ENCODE measurements at regions not wholly inside any gene's neighbourhood (a gene's known extent, or its start where the extent isn't known, plus 50 kb on each side); places are given as distances from the start of the nearest gene placed in this dataset.

DNA sequence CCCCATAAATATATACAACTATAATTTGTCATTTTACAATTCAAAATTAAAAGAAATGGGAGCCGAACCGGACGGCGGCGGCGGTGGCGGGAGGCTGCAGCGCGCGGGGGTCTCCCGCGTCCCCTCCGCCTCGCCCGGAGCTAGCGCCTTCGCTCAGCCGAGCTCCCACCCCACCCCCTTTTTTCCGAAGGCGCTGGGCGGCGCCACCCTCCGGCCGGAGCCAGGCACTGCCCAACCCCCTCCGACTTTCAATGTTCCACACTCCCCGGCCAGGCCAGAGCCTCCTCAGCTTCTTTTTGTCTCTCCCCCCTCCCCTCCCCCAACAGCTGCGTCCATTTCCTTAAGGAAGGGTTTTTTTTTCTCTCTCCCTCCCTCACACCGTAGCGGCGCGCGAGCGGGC is 214.1 kb upstream of the GEMIN8 start:
- TF ChIP-seq CTCF (conservative IDR thresholded peaks at IDR 0.05) = peak; percentile 33; the same call in 2 of the 3 replicates
- DNase-seq = peak; percentile 68
- Histone ChIP-seq H3K27me3 (ENCODE audit: insufficient read depth, low read length) (no peaks in the 10 kb centered on the region), H3K79me2 (ENCODE audit: insufficient read depth, low read length) (no peaks in the 10 kb centered on the region), H4K20me1 (ENCODE audit: control insufficient read depth, insufficient read depth, insufficient read length) (no peaks in the 10 kb centered on the region), H3K4me1 (ENCODE audit: insufficient read depth, low read length) (no peaks in the 10 kb centered on the region), H4K5ac (ENCODE audit: insufficient read length, low read depth, low read length) (no peak overlapping the region), H3K4me2 (ENCODE audit: insufficient read depth, insufficient read length, low read length) (no peak overlapping the region), H2BK5ac (ENCODE audit: insufficient read length, low read length) (no peak overlapping the region), H3T11ph (ENCODE audit: low read length) (no peak overlapping the region), H3K9me3 (ENCODE audit: control insufficient read depth, low read depth, low read length) (peaks cover 6% of the 10 kb centered on the region), H2BK120ac (ENCODE audit: low read depth, low read length, poor library complexity, severe bottlenecking) (no peak overlapping the region), H3K18ac (ENCODE audit: insufficient read length, low read depth, low read length) (no peak overlapping the region), H3K23ac (ENCODE audit: insufficient read length, low read depth, low read length) (no peak overlapping the region), H4K8ac (replicated peaks; ENCODE audit: insufficient read length, low read depth, low read length) (no peak overlapping the region), H3K56ac (ENCODE audit: insufficient read length, low read depth, low read length) (no peak overlapping the region), H3K23me2 (ENCODE audit: insufficient read length, low read depth, low read length, poor library complexity, severe bottlenecking) (no peaks in the 10 kb centered on the region), H2AFZ (ENCODE audit: low read length) (no peak overlapping the region), H2AK5ac (ENCODE audit: insufficient read length, low read length) (no peak overlapping the region), H4K91ac (ENCODE audit: insufficient read length, low read depth, low read length) (no peak overlapping the region), H2BK15ac (ENCODE audit: low read depth, low read length) (no peak overlapping the region), H3K79me1 (ENCODE audit: insufficient read depth, low read depth, low read length, poor library complexity, severe bottlenecking) (no peaks in the 10 kb centered on the region), H3K27ac (ENCODE audit: insufficient read length, low read depth, low read length) (no peak overlapping the region), H2BK12ac (ENCODE audit: insufficient read length, low read depth, low read length) (no peak overlapping the region), H2BK20ac (ENCODE audit: low read depth, low read length, poor library complexity, severe bottlenecking) (no peak overlapping the region), H3K14ac (ENCODE audit: insufficient read depth, low read length) (no peak overlapping the region), H3K4ac (ENCODE audit: low read depth, low read length) (no peak overlapping the region), H3K9ac (ENCODE audit: extremely low read depth, insufficient read length, low read length) (no peak overlapping the region)
- peak overlapping the region in 1 of 2 experiments; percentile 8; a peak in 1 of 5 replicates for H3K4me3 Mint-ChIP-seq
- no peaks in the 10 kb centered on the region for H3K4me1 Mint-ChIP-seq
- no CpG with 5 or more reads among the region's 33 CpGs for WGBS (ENCODE audit: extremely low coverage, insufficient read length, low lambda C conversion rate)
- no peaks in the 10 kb centered on the region; the same call in 1 of the 2 replicates for H3K27me3 Mint-ChIP-seq (ENCODE audit: low read depth)
- peaks cover 53 to 64% of the 10 kb centered on the region in 2 experiments for H3K9me3 Mint-ChIP-seq
- H3K27ac Mint-ChIP-seq = no peak overlapping the region
- peaks cover 0 to 3% (median 0%) of the 10 kb centered on the region in 3 experiments; a peak in 2 of 7 replicates for H3K36me3 Mint-ChIP-seq (ENCODE audit: insufficient read depth in 1 of 3, low read depth in 3 of 3)
